Smooth muscle cell (in vitro differentiated cells): ENCODE measurements at regions not wholly inside any gene's neighbourhood (a gene's known extent, or its start where the extent isn't known, plus 50 kb on each side); places are given as distances from the start of the nearest gene placed in this dataset.

Experiments
- DNase-seq: peaks from one replicate; lab custom pipeline; 2025; ENCODE audit not compliant: unreplicated experiment; lab: John Stamatoyannopoulos, UW
- H2AFZ ChIP-seq: fragments of 200-600 bp; sonication (generic); 2 replicates; pipeline ENCODE4 v1.6.0; 2016; ENCODE audit warnings: antibody characterized with exemption, low read depth, mild to moderate bottlenecking
- H3F3A ChIP-seq: fragments of 200-600 bp; sonication (generic); 2 replicates; pipeline ENCODE4 v1.6.0; 2017; ENCODE audit warnings: antibody characterized with exemption, low read depth
- H3K27ac ChIP-seq: fragments of 200-600 bp; sonication (generic); 2 replicates; pipeline ENCODE4 v1.5.1; 2016; ENCODE audit warnings: low read depth, mild to moderate bottlenecking
- H3K27me3 ChIP-seq: fragments of 200-600 bp; sonication (generic); 2 replicates; pipeline ENCODE4 v1.6.1; 2016; ENCODE audit warnings: low read depth, mild to moderate bottlenecking
- H3K36me3 ChIP-seq: fragments of 200-600 bp; sonication (generic); 2 replicates; pipeline ENCODE4 v1.5.1; 2016; ENCODE audit warnings: low read depth
- H3K4me1 ChIP-seq: fragments of 200-600 bp; sonication (generic); 2 replicates; pipeline ENCODE4 v1.5.1; 2016; ENCODE audit warnings: low read depth
- H3K4me2 ChIP-seq: fragments of 200-600 bp; sonication (generic); 2 replicates; pipeline ENCODE4 v1.6.0; 2016; ENCODE audit warnings: mild to moderate bottlenecking
- H3K4me3 ChIP-seq: fragments of 200-600 bp; sonication (generic); 2 replicates; pipeline ENCODE4 v1.5.1; 2016; ENCODE audit warnings: mild to moderate bottlenecking
- H3K79me2 ChIP-seq: fragments of 200-600 bp; sonication (generic); 2 replicates; pipeline ENCODE4 v1.6.0; 2016; ENCODE audit warnings: low read depth, mild to moderate bottlenecking
- H3K9ac ChIP-seq: fragments of 200-600 bp; sonication (generic); 2 replicates; pipeline ENCODE4 v1.6.0; 2016; ENCODE audit warnings: low read depth
- H3K9me3 ChIP-seq: fragments of 200-600 bp; sonication (generic); replicated peaks from 2 replicates; pipeline ENCODE4 v1.5.1; 2016; ENCODE audit warnings: low read depth
- H4K20me1 ChIP-seq: fragments of 200-600 bp; sonication (generic); 2 replicates; pipeline ENCODE4 v1.6.0; 2016; ENCODE audit warnings: low read depth
- WGBS: methylation state at CpG from one replicate; pipeline ENCODE4 v1.1.7; 2016; ENCODE audit warnings: low lambda C conversion rate; 5-methylcytosine and 5-hydroxymethylcytosine counted together
- TF ChIP-seq, protein P1 (sequence below): fragments of 200-600 bp; sonication (generic); IDR thresholded peaks from 2 replicates; pipeline ENCODE4 v1.5.1; 2017; ENCODE audit warnings: borderline replicate concordance, mild to moderate bottlenecking, antibody characterized with exemption; ENCODE audit not compliant: insufficient read depth, poor library complexity, severe bottlenecking

DNA sequence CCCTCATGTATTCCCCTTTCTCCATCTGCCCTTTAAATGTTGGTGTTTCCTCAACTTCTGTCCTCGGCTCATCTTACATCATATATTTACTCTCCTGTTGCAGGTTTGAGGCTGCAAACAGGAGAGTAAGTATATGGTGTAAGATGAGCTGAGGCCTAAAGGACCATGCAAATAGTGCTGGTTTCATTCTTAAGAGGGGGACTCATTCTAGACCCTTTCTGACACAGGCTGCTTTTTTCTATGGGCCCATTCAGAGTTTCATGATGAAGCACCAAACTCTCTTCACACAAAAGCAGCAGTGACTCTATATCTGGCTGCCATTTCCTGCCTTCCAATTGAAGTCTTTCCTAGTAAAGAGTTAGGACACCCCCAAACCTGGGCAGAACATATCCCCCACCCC lies 218.5 kb downstream of the PHLDA1 start:
- no peak overlapping the region for H3K27ac ChIP-seq
- H3K4me1 ChIP-seq, result peaks cover 13% of the 10 kb centered on the region

DNA sequence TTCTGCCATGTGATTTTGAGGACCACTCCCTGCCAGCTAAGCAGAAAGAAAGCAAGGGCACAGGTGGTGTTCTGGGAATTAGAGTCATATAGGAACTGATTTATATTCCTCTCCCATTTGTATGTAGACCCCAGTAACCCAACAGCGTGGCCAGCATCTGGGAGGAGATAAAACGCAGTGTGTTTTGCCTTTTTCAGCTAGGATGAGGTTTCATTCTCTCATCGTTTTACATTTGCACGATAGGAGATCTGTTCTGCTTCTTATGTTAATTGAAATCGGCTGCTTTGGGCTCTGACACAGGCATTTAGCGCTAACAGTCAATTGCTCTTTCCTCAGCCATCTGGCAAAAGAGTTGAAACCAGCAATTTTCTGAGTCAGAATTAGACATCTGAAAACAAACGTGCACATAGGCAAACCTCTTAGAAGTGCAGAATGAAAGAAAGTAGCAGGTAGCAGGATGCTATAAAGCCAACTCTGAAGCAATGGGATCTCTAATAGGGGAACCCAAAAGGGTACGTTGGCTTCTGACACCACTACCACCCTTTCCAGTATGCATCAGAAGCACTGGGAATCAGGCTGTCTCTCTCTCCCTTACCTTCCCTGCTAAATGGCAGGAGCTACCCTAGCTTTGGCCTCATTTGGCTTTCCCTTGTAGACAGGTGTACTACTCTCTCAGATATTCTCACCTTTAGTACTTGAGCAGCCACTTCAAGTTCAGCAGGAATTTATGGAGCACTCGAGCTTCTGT lies 219.1 kb downstream of the PHLDA1 start:
- no peak for DNase-seq
- Histone ChIP-seq H3K79me2 (no peaks in the 10 kb centered on the region), H3K36me3 (no peaks in the 10 kb centered on the region), H3K9me3 (no peaks in the 10 kb centered on the region), H2AFZ (peak overlapping the region; percentile 76), H3K4me3 (no peak overlapping the region), H3K9ac (no peak overlapping the region), H3F3A (no peaks in the 10 kb centered on the region), H3K27me3 (no peaks in the 10 kb centered on the region), H3K4me2 (peak overlapping the region; percentile 75), H3K4me1 (peaks cover 13% of the 10 kb centered on the region), H4K20me1 (no peaks in the 10 kb centered on the region), H3K27ac (peak overlapping the region; percentile 50)
- 19% methylated on average over 9 of the region's 9 CpGs for WGBS
- TF ChIP-seq, protein P1, sequence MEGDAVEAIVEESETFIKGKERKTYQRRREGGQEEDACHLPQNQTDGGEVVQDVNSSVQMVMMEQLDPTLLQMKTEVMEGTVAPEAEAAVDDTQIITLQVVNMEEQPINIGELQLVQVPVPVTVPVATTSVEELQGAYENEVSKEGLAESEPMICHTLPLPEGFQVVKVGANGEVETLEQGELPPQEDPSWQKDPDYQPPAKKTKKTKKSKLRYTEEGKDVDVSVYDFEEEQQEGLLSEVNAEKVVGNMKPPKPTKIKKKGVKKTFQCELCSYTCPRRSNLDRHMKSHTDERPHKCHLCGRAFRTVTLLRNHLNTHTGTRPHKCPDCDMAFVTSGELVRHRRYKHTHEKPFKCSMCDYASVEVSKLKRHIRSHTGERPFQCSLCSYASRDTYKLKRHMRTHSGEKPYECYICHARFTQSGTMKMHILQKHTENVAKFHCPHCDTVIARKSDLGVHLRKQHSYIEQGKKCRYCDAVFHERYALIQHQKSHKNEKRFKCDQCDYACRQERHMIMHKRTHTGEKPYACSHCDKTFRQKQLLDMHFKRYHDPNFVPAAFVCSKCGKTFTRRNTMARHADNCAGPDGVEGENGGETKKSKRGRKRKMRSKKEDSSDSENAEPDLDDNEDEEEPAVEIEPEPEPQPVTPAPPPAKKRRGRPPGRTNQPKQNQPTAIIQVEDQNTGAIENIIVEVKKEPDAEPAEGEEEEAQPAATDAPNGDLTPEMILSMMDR, result no peak

More for the DNA sequence above, 218.5 kb downstream of the PHLDA1 start:
- H3K79me2 ChIP-seq, result no peaks in the 10 kb centered on the region
- DNase-seq, result no peak
- WGBS, result 69% methylated on average over 1 of the region's 1 CpG
- H3K9me3 ChIP-seq, result no peaks in the 10 kb centered on the region
- H3F3A ChIP-seq, result no peaks in the 10 kb centered on the region
- no peaks in the 10 kb centered on the region for H4K20me1 ChIP-seq
- no peak overlapping the region for H3K9ac ChIP-seq
- no peak overlapping the region for H3K4me3 ChIP-seq
- H2AFZ ChIP-seq, result no peak overlapping the region
- no peaks in the 10 kb centered on the region for H3K36me3 ChIP-seq
- TF ChIP-seq, protein P1, result no peak
- no peak overlapping the region for H3K4me2 ChIP-seq
- H3K27me3 ChIP-seq, result no peaks in the 10 kb centered on the region

DNA sequence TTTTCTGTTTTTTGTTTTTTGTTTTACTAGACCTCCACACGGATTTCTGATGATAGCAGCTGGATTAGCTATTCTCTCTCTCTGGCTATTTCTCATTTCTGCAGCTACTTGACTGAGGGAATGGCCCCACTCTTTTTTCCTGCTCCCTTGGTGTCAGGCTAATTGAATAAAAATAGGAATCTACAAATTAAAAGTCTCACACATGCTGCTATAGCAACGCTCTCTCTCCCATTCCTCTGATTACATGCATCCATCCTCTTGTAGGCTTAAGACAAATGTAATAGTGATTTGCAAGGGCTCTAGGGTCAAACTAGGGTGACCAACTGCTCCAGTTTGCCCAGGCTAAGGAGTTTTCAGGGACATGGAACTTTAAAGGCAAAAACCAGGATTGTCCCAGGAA lies 221.8 kb downstream of the PHLDA1 start:
- WGBS, result 56% methylated on average over 2 of the region's 2 CpGs
- no peak for DNase-seq
- H3K4me3 ChIP-seq, result no peak overlapping the region
- H3K27ac ChIP-seq, result no peak overlapping the region
- no peaks in the 10 kb centered on the region for H4K20me1 ChIP-seq
- H3F3A ChIP-seq, result no peaks in the 10 kb centered on the region
- TF ChIP-seq, protein P1, result no peak
- H2AFZ ChIP-seq, result no peak overlapping the region
- H3K4me1 ChIP-seq, result peaks cover 9% of the 10 kb centered on the region
- H3K9ac ChIP-seq, result no peak overlapping the region
- no peaks in the 10 kb centered on the region for H3K36me3 ChIP-seq
- no peaks in the 10 kb centered on the region for H3K27me3 ChIP-seq
- H3K4me2 ChIP-seq, result no peak overlapping the region
- H3K79me2 ChIP-seq, result no peaks in the 10 kb centered on the region
- no peaks in the 10 kb centered on the region for H3K9me3 ChIP-seq

DNA sequence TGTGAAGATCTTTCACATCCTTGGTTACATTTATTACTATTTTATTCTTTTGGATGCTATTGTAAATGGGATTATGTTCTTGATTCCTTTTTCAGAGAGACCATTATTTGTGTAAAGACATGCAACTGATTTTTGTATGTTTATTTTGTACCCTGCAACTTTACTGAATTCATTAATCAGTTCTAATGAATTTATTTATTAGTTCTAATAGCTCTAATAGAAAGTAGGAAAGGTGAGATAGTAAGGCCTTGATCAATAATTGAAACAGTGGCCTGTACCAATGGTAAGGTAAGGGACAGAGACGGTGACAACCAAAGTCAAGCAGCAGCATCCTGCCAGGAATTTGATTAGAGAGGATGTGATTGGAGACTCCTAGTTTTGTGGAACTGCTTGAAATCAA lies 224.1 kb downstream of the PHLDA1 start:
- H3K9ac ChIP-seq, result no peak overlapping the region
- WGBS, result 92% methylated on average over 1 of the region's 1 CpG
- no peak for DNase-seq
- no peak overlapping the region for H2AFZ ChIP-seq
- no peaks in the 10 kb centered on the region for H3K9me3 ChIP-seq
- H4K20me1 ChIP-seq, result no peaks in the 10 kb centered on the region
- no peak overlapping the region for H3K4me3 ChIP-seq
- no peak overlapping the region for H3K27ac ChIP-seq
- H3K79me2 ChIP-seq, result no peaks in the 10 kb centered on the region
- H3K36me3 ChIP-seq, result no peaks in the 10 kb centered on the region
- TF ChIP-seq, protein P1, result no peak
- H3F3A ChIP-seq, result no peaks in the 10 kb centered on the region
- no peak overlapping the region for H3K4me2 ChIP-seq
- peaks cover 7% of the 10 kb centered on the region for H3K4me1 ChIP-seq
- no peaks in the 10 kb centered on the region for H3K27me3 ChIP-seq
